ENCODE measurements at regions not wholly inside any gene's neighbourhood (a gene's known extent, or its start where the extent isn't known, plus 50 kb on each side); places are given as distances from the start of the nearest gene placed in this dataset.
"Not testable (repeated sequence)": the region's sequence is repeated elsewhere in the genome, so short reads cannot be mapped to it uniquely, and the experiment has no call there.

- TF ChIP-seq CTCF (IDR thresholded peaks at IDR 0.05) = no peak
- TF ChIP-seq POLR2A (IDR thresholded peaks at IDR 0.05) = no peak
- ATAC-seq (no peak), DNase-seq (no peak)
- Histone ChIP-seq H3K4me3 (no peak overlapping the region), H3K36me3 (replicated peaks in 1 of 2; ENCODE audit: insufficient read depth in 1 of 2, low read depth in 2 of 2) (no peaks in the 10 kb centered on the region), H3K27me3 (no peaks in the 10 kb centered on the region), H3K9me3 (no peaks in the 10 kb centered on the region), H3K27ac (no peak overlapping the region), H3K4me1 (no peaks in the 10 kb centered on the region)
- 85 to 88% methylated on average over 7 of the region's 7 CpGs for WGBS, 2 donors
- intact Hi-C loops (cut with DNase I) = no loop called here
These were observed 90.2 kb upstream of the VGLL4 start for GRCh38 chr3:11733914-11734313.

DNA sequence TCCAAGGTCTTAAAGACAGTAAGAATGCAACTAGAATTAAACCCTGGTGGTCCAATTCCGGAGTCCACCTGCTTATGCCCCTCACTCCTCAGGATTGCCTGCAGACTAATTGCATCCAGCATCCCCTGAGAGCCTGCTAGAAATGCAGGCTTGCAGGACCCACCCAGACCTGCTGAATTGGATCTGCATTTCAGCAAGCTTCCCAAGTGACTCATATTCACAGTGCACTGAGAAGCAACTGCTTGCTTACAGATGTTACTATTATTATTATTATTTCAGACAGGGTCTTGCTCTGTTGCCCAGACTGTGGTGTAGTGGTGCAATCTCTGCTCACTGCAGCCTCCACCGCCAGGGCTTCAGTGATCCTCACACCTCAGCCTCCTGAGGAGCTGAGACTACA lies 83.5 kb upstream of the VGLL4 start:
- intact Hi-C loops (cut with DNase I) = no loop called here
- 83 to 88% methylated on average over 2 of the region's 2 CpGs for WGBS, 2 donors
- no peaks in the 10 kb centered on the region for H3K36me3 ChIP-seq (replicated peaks in 1 of 2; ENCODE audit: insufficient read depth in 1 of 2, low read depth in 2 of 2)
- no peak for DNase-seq
- H3K4me1 ChIP-seq = peaks cover under 1% of the 10 kb centered on the region
- H3K4me3 ChIP-seq = no peak overlapping the region
- H3K9me3 ChIP-seq = no peaks in the 10 kb centered on the region
- ATAC-seq = no peak
- H3K27me3 ChIP-seq = no peaks in the 10 kb centered on the region
- TF ChIP-seq CTCF (IDR thresholded peaks at IDR 0.05) (no peak), POLR2A (IDR thresholded peaks at IDR 0.05) (no peak)
- H3K27ac ChIP-seq = no peak overlapping the region

GRCh38 chr3:11726146-11726545 lies 82.4 kb upstream of the VGLL4 start:
- intact Hi-C loops (cut with DNase I) = no loop called here
- 62 to 77% methylated on average over 3 of the region's 3 CpGs for WGBS, 2 donors
- ATAC-seq (no peak), DNase-seq (no peak)
- H3K4me3 ChIP-seq = no peak overlapping the region
- TF ChIP-seq POLR2A (IDR thresholded peaks at IDR 0.05) (no peak), CTCF (IDR thresholded peaks at IDR 0.05) (no peak)
- H3K36me3 ChIP-seq (replicated peaks in 1 of 2; ENCODE audit: insufficient read depth in 1 of 2, low read depth in 2 of 2) = no peaks in the 10 kb centered on the region
- no peaks in the 10 kb centered on the region for H3K9me3 ChIP-seq
- H3K27ac ChIP-seq = no peak overlapping the region
- H3K4me1 ChIP-seq = peaks cover 11% of the 10 kb centered on the region
- no peaks in the 10 kb centered on the region for H3K27me3 ChIP-seq

- H3K36me3 ChIP-seq (replicated peaks in 1 of 2; ENCODE audit: insufficient read depth in 1 of 2, low read depth in 2 of 2); H3K27ac ChIP-seq; intact Hi-C loops (cut with DNase I); H3K4me3 ChIP-seq; DNase-seq; H3K9me3 ChIP-seq; ATAC-seq; H3K27me3 ChIP-seq: not testable (repeated sequence)
- 85 to 97% methylated on average over 2 of the region's 2 CpGs for WGBS, 2 donors
- peaks cover 15% of the 10 kb centered on the region for H3K4me1 ChIP-seq
These were observed 81.6 kb upstream of the VGLL4 start for GRCh38 chr3:11725340-11725641.

GRCh38 chr3:11724615-11725339 lies 81.1 kb upstream of the VGLL4 start:
- WGBS, 2 donors = 83 to 95% methylated on average over 8 of the region's 8 CpGs
- H3K4me1 ChIP-seq = peaks cover 15% of the 10 kb centered on the region
- H3K27me3 ChIP-seq = no peaks in the 10 kb centered on the region
- H3K36me3 ChIP-seq (replicated peaks in 1 of 2; ENCODE audit: insufficient read depth in 1 of 2, low read depth in 2 of 2) = no peaks in the 10 kb centered on the region
- H3K4me3 ChIP-seq = no peak overlapping the region
- no peak overlapping the region for H3K27ac ChIP-seq
- DNase-seq (no peak), ATAC-seq (no peak)
- no peaks in the 10 kb centered on the region for H3K9me3 ChIP-seq
- intact Hi-C loops (cut with DNase I) = no loop called here
- TF ChIP-seq POLR2A (IDR thresholded peaks at IDR 0.05) (no peak), CTCF (IDR thresholded peaks at IDR 0.05) (no peak)

All from body of pancreas (tissue), 4 donors.